HepG2 (cell line): ENCODE measurements at regions not wholly inside any gene's neighbourhood (a gene's known extent, or its start where the extent isn't known, plus 50 kb on each side); places are given as distances from the start of the nearest gene placed in this dataset.

ENCODE experiments used
- CEBPB ChIP-seq: IDR thresholded peaks from 2 replicates; pipeline ENCODE4 v1.6.1; 2011; ENCODE audit warnings: low read depth, low read length, improper control_type of control experiment, borderline replicate concordance
- CREB1 ChIP-seq, 2 experiments: fragments of 450-650 bp in 1 of 2; IDR thresholded peaks; 2 replicates each; pipeline ENCODE4 v1.6.1; 2016 to 2017; ENCODE audit warnings: control low read depth in 1 of 2, mild to moderate bottlenecking in 1 of 2, missing compliant biosample characterization in 1 of 2, missing genetic modification characterization in 1 of 2
- FOXK2 ChIP-seq: fragments of 450-650 bp; IDR thresholded peaks from 2 replicates; pipeline ENCODE4 v1.6.1; 2016
- GABPA ChIP-seq, 2 experiments: IDR thresholded peaks; 2 replicates each; pipeline ENCODE4 v1.6.1; 2011 to 2016; ENCODE audit warnings: low read depth in 2 of 2, low read length in 1 of 2, missing biosample characterization in 1 of 2, missing genetic modification characterization in 1 of 2
- POLR2AphosphoS5 ChIP-seq: IDR thresholded peaks from 2 replicates; pipeline ENCODE4 v1.6.1; 2012; ENCODE audit warnings: low read depth, low read length
- ZFP90 ChIP-seq: sonication (generic); formaldehyde crosslinking; IDR thresholded peaks from 2 replicates; pipeline ENCODE4 v1.8.0; 2022; ENCODE audit warnings: missing genetic modification reagents, mild to moderate bottlenecking, inconsistent platforms, borderline replicate concordance
- ZNF274 ChIP-seq: sonication (generic); formaldehyde crosslinking; IDR thresholded peaks from 2 replicates; pipeline ENCODE4 v1.5.1; 2020; ENCODE audit warnings: mild to moderate bottlenecking, missing genetic modification reagents
- TF ChIP-seq, protein P1 (sequence below): sonication (generic); formaldehyde crosslinking; IDR thresholded peaks from 2 replicates; pipeline ENCODE4 v1.5.0; 2020; ENCODE audit warnings: mild to moderate bottlenecking, missing genetic modification reagents, moderate library complexity

DNA sequence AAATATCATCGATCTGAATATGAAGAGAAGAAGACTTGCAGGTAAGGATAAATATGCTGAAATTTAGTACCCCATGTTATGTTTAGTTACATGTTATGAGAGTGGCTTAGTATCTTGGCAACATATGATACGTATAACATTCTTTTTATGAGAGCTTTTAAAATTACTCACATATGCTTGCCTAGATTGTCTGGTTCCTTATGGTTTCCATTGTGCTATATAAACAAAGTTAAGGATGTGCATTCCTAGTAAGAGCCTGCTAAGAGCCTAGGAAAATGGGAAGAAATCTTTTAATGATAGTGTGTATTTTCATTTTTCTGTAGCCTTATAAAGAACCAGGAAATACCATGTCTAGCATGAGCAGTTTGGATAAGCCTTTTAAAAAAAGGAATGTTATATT is 112.0 kb upstream of the KCNN2 start:
- no peak for TF ChIP-seq CEBPB
- TF ChIP-seq, protein P1, sequence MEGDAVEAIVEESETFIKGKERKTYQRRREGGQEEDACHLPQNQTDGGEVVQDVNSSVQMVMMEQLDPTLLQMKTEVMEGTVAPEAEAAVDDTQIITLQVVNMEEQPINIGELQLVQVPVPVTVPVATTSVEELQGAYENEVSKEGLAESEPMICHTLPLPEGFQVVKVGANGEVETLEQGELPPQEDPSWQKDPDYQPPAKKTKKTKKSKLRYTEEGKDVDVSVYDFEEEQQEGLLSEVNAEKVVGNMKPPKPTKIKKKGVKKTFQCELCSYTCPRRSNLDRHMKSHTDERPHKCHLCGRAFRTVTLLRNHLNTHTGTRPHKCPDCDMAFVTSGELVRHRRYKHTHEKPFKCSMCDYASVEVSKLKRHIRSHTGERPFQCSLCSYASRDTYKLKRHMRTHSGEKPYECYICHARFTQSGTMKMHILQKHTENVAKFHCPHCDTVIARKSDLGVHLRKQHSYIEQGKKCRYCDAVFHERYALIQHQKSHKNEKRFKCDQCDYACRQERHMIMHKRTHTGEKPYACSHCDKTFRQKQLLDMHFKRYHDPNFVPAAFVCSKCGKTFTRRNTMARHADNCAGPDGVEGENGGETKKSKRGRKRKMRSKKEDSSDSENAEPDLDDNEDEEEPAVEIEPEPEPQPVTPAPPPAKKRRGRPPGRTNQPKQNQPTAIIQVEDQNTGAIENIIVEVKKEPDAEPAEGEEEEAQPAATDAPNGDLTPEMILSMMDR (CRISPR knock-in tag): no peak
- TF ChIP-seq FOXK2: no peak
- no peak for TF ChIP-seq POLR2AphosphoS5
- TF ChIP-seq ZNF274: no peak
- no peak for TF ChIP-seq CREB1 (IDR thresholded peaks at IDR 0.05)
- no peak for TF ChIP-seq CREB1 (CRISPR knock-in tag; IDR thresholded peaks at IDR 0.05)
- TF ChIP-seq GABPA (IDR thresholded peaks at IDR 0.05; ENCODE audit: low read depth, low read length): no peak
- TF ChIP-seq GABPA (CRISPR knock-in tag; IDR thresholded peaks at IDR 0.05; ENCODE audit: low read depth): no peak
- no peak for TF ChIP-seq ZFP90 (CRISPR knock-in tag)
